Breast epithelium (tissue), 4 donors: ENCODE measurements at regions not wholly inside any gene's neighbourhood (a gene's known extent, or its start where the extent isn't known, plus 50 kb on each side); places are given as distances from the start of the nearest gene placed in this dataset.

Source experiments
- DNase-seq, 2 donors: peaks; one replicate each; pipeline ENCODE4 v3.0.0-alpha.2; 2019; ENCODE audit warnings: low spot score in 2 of 2
- H3K27ac ChIP-seq, 2 donors: fragments of 200-600 bp; sonication (generic) in 1 of 2; one replicate each; pipeline ENCODE4 v1.5.1; 2016 to 2019; ENCODE audit warnings: mild to moderate bottlenecking in 1 of 2
- H3K27me3 ChIP-seq, 2 donors: fragments of 200-600 bp; sonication (generic) in 1 of 2; one replicate each; pipeline versions ENCODE4 v1.5.1 to v1.6.0; 2017 to 2019; ENCODE audit warnings: control low read depth in 1 of 2, mild to moderate bottlenecking in 1 of 2
- H3K36me3 ChIP-seq: fragments of 200-600 bp; one replicate; pipeline ENCODE4 v1.5.1; 2019
- H3K4me1 ChIP-seq, 2 donors: fragments of 200-600 bp; sonication (generic); one replicate each; pipeline ENCODE4 v1.5.1; 2016 to 2019; ENCODE audit warnings: control low read depth in 1 of 2
- H3K4me3 ChIP-seq, 3 donors: fragments of 200-600 bp; sonication (generic); 1 replicate in 2 of 3; 2 replicates in 1 of 3; pipeline ENCODE4 v1.5.1; 2016 to 2019; ENCODE audit warnings: mild to moderate bottlenecking in 3 of 3, moderate library complexity in 2 of 3
- H3K9me3 ChIP-seq, 2 donors: fragments of 200-600 bp; sonication (generic) in 1 of 2; one replicate each; pipeline ENCODE4 v1.5.1; 2016 to 2019; ENCODE audit warnings: control low read depth in 1 of 2
- POLR2A ChIP-seq: fragments of 450-650 bp; IDR thresholded peaks from one replicate; pipeline ENCODE4 v1.6.1; 2016; ENCODE audit warnings: antibody characterized with exemption, mild to moderate bottlenecking, moderate library complexity
- POLR2AphosphoS5 ChIP-seq, 3 donors: sonication (generic); formaldehyde crosslinking; IDR thresholded peaks; one replicate each; pipeline ENCODE4 v1.6.1; 2017; ENCODE audit warnings: antibody characterized with exemption in 3 of 3
- intact Hi-C: fragments of 100-400 bp; cut with DNase I; formaldehyde crosslinking; loops from one replicate; pipeline ENCODE4 v1.15.1; 2023; ENCODE audit warnings: low total_unique reads
- TF ChIP-seq, protein P1 (sequence below), 3 donors: fragments of 450-650 bp; IDR thresholded peaks; one replicate each; pipeline ENCODE4 v1.5.1; 2016 to 2017; ENCODE audit warnings: antibody characterized with exemption in 3 of 3, mild to moderate bottlenecking in 3 of 3, moderate library complexity in 3 of 3

DNA sequence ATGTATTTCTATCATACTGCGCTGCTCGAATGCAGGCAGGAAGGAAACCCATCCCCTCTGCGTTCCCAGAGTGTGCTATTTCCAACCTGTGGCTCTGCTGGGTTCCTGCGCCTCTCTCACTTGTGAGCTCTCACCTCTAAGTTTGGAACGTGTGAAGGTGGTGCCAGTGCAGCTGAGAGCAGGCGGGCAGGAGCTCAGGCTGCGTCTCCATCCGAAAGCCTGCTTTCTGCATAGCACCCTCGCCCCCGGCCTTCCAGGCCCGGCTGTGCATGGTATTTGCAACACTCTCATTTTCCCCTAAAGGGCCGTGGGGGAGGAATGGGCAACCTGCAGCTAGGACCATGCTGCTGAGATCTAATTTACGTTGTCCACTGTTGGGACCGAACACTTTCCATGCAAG, 288.0 kb upstream of the TSHZ2 start:
- H3K36me3 ChIP-seq: no peaks in the 10 kb centered on the region
- H3K27me3 ChIP-seq: no peaks in the 10 kb centered on the region
- H3K9me3 ChIP-seq: peaks cover 0 to 8% of the 10 kb centered on the region in 2 donors
- intact Hi-C loops: no loop called here
- no peaks in the 10 kb centered on the region for H3K4me1 ChIP-seq
- H3K27ac ChIP-seq: no peak overlapping the region
- DNase-seq: no peak
- H3K4me3 ChIP-seq: no peak overlapping the region
- TF ChIP-seq POLR2AphosphoS5 (IDR thresholded peaks at IDR 0.05): no peak
- TF ChIP-seq POLR2A: no peak
- TF ChIP-seq, protein P1, sequence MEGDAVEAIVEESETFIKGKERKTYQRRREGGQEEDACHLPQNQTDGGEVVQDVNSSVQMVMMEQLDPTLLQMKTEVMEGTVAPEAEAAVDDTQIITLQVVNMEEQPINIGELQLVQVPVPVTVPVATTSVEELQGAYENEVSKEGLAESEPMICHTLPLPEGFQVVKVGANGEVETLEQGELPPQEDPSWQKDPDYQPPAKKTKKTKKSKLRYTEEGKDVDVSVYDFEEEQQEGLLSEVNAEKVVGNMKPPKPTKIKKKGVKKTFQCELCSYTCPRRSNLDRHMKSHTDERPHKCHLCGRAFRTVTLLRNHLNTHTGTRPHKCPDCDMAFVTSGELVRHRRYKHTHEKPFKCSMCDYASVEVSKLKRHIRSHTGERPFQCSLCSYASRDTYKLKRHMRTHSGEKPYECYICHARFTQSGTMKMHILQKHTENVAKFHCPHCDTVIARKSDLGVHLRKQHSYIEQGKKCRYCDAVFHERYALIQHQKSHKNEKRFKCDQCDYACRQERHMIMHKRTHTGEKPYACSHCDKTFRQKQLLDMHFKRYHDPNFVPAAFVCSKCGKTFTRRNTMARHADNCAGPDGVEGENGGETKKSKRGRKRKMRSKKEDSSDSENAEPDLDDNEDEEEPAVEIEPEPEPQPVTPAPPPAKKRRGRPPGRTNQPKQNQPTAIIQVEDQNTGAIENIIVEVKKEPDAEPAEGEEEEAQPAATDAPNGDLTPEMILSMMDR (IDR thresholded peaks at IDR 0.05): no peak

DNA sequence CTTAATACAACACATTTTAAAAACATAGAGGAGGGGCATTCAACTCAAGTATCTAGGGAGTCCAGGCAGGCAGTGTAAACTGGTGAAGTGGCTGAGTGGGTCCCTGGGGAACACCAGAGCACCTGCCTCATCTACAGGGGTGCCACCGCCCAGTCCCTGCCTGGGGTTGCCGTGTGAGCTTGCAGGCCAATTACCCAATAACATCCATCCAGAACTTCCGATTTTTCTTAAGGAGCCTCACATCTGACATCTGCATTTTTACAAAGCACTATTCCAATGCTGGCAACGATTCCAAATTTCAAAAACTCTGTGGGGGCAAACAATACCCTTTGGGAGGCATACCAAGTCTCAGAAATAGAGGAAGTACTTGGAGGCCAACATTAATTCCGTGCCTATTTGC, 288.4 kb upstream of the TSHZ2 start:
- no peak for DNase-seq
- H3K9me3 ChIP-seq: peaks cover 0 to 8% of the 10 kb centered on the region in 2 donors

DNA sequence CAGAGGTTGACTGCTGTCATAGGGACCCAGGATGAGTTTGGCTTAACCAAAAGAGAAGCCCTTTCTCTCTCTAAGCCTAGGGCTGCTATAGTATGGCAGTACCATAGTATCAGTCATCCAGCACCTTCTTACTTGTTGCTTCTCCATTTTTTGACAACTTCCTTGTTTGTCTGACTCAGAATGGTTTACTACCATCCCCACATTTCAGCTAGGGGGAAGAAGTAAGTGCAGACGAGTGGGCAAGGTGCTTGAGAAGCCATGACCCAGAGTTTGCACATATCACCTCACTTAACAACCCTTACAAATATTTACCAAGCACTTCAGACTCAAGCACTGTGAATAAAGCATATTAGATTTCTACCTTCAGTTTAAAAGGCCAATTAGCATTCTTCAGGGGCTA, 289.9 kb upstream of the TSHZ2 start:
- no peak for DNase-seq
- Histone ChIP-seq H3K4me1 (no peaks in the 10 kb centered on the region), H3K4me3 (no peak overlapping the region), H3K9me3 (peaks cover 0 to 8% of the 10 kb centered on the region in 2 donors), H3K36me3 (no peaks in the 10 kb centered on the region), H3K27ac (no peak overlapping the region), H3K27me3 (no peaks in the 10 kb centered on the region)
- intact Hi-C loops: no loop called here
- TF ChIP-seq, protein P1 (IDR thresholded peaks at IDR 0.05): no peak
- TF ChIP-seq POLR2A (no peak), POLR2AphosphoS5 (IDR thresholded peaks at IDR 0.05) (no peak)

More for the DNA sequence above, 288.4 kb upstream of the TSHZ2 start:
- no peaks in the 10 kb centered on the region for H3K36me3 ChIP-seq
- intact Hi-C loops: no loop called here
- no peaks in the 10 kb centered on the region for H3K4me1 ChIP-seq
- no peaks in the 10 kb centered on the region for H3K27me3 ChIP-seq
- TF ChIP-seq POLR2A: no peak
- no peak overlapping the region for H3K4me3 ChIP-seq
- no peak overlapping the region for H3K27ac ChIP-seq

DNA sequence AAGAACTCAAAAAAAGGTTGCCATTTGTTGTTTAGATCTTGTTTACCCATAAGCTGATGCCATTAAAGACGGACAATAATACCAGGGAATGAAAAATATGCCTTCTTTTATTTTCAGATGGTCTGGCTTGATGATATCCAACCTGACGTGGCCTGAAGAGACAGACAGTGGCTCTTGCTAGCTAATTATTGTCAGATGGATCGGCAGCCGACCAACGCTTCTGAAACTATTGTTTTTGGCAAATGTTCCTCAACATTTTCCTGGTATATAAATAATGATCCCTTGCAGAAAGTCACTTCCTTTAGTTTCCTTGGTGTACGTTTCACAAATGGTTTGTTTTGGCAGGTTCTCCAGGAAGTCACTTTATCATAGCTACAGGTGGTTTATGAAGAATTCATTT, 290.9 kb upstream of the TSHZ2 start:
- Histone ChIP-seq H3K36me3 (no peaks in the 10 kb centered on the region), H3K27me3 (no peaks in the 10 kb centered on the region), H3K27ac (no peak overlapping the region), H3K4me1 (no peaks in the 10 kb centered on the region), H3K4me3 (no peak overlapping the region), H3K9me3 (peaks cover 0 to 8% of the 10 kb centered on the region in 2 donors)
- intact Hi-C loops: no loop called here
- TF ChIP-seq POLR2AphosphoS5 (IDR thresholded peaks at IDR 0.05) (no peak), POLR2A (no peak)
- TF ChIP-seq, protein P1 (IDR thresholded peaks at IDR 0.05): no peak
- DNase-seq: no peak

DNA sequence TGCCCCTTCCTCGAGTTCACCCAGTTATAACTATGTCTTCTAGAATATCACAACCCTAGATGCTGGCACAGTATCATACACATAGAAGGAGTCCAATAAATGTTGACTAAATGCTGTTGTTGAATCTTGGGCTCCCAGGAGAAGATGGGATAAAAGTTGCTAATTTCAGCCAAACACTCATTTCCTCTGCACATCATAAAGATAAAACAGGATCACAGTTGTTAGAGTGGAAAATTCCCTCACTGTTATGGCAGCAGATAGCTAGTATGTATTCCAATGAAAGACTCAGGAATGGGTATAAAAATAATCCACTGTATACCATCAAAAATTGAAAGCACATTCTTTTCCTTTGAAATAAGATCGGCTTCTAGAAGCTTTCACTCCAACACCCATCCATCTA, 294.9 kb upstream of the TSHZ2 start:
- Histone ChIP-seq H3K27me3 (no peaks in the 10 kb centered on the region), H3K36me3 (no peaks in the 10 kb centered on the region), H3K9me3 (peaks cover 0 to 8% of the 10 kb centered on the region in 2 donors), H3K4me3 (no peak overlapping the region), H3K27ac (no peak overlapping the region), H3K4me1 (no peaks in the 10 kb centered on the region)
- intact Hi-C loops: no loop called here
- DNase-seq: no peak
- TF ChIP-seq POLR2A (no peak), POLR2AphosphoS5 (IDR thresholded peaks at IDR 0.05) (no peak)
- TF ChIP-seq, protein P1 (IDR thresholded peaks at IDR 0.05): no peak
